Naive B cell (primary cell): ENCODE measurements at regions not wholly inside any gene's neighbourhood (a gene's known extent, or its start where the extent isn't known, plus 50 kb on each side); places are given as distances from the start of the nearest gene placed in this dataset.

Experiments
- ATAC-seq, 2 donors: fragments of 150-1000 bp; cut with Tn5 transposase; 2 replicates each; pipeline ENCODE4 v1.10.0; 2021; ENCODE audit warnings: low read depth in 2 of 2, mild to moderate bottlenecking in 2 of 2, moderate library complexity in 2 of 2
- DNase-seq: peaks from one replicate; pipeline ENCODE4 v3.0.0; 2022
- H3K27ac Mint-ChIP-seq, 6 donors: one replicate each; pipeline ENCODE4 v1.8.0; 2020 to 2022; ENCODE audit warnings: mild to moderate bottlenecking in 6 of 6, mixed read lengths in 6 of 6, moderate library complexity in 5 of 6, inconsistent platforms in 2 of 6
- H3K27me3 Mint-ChIP-seq, 3 donors: one replicate each; pipeline ENCODE4 v1.8.0; 2021 to 2022; ENCODE audit warnings: mixed read lengths in 3 of 3, mild to moderate bottlenecking in 1 of 3
- H3K36me3 Mint-ChIP-seq, 2 donors: one replicate each; pipeline ENCODE4 v1.8.0; 2020 to 2022; ENCODE audit warnings: mixed read lengths in 2 of 2, inconsistent platforms in 1 of 2, mild to moderate bottlenecking in 1 of 2
- H3K4me1 Mint-ChIP-seq, 3 donors: one replicate each; pipeline ENCODE4 v1.8.0; 2020 to 2022; ENCODE audit warnings: mixed read lengths in 3 of 3, inconsistent platforms in 1 of 3, mild to moderate bottlenecking in 1 of 3, moderate library complexity in 1 of 3
- H3K4me3 Mint-ChIP-seq, 8 donors: one replicate each; pipeline ENCODE4 v1.8.0; 2020 to 2022; ENCODE audit warnings: mild to moderate bottlenecking in 8 of 8, mixed read lengths in 8 of 8, moderate library complexity in 8 of 8, inconsistent platforms in 2 of 8
- H3K9me3 Mint-ChIP-seq, 7 donors: one replicate each; pipeline ENCODE4 v1.8.0; 2020 to 2022; ENCODE audit warnings: mixed read lengths in 7 of 7, mild to moderate bottlenecking in 5 of 7, inconsistent platforms in 2 of 7, moderate library complexity in 1 of 7

GRCh38 chr6:105940990-105941389, 145.1 kb upstream of the PRDM1 start:
- no peak for ATAC-seq
- Mint-ChIP-seq H3K27ac (no peak overlapping the region), H3K4me1 (no peaks in the 10 kb centered on the region), H3K4me3 (no peak overlapping the region), H3K9me3 (no peaks in the 10 kb centered on the region), H3K36me3 (no peaks in the 10 kb centered on the region), H3K27me3 (peaks cover 4 to 26% (median 12%) of the 10 kb centered on the region in 3 donors)
- DNase-seq, result no peak

GRCh38 chr6:105936972-105937371, 149.2 kb upstream of the PRDM1 start:
- no peaks in the 10 kb centered on the region for H3K36me3 Mint-ChIP-seq
- H3K9me3 Mint-ChIP-seq, result no peaks in the 10 kb centered on the region
- no peak overlapping the region for H3K27ac Mint-ChIP-seq
- no peaks in the 10 kb centered on the region for H3K4me1 Mint-ChIP-seq
- no peak overlapping the region for H3K4me3 Mint-ChIP-seq
- no peak for ATAC-seq
- no peak for DNase-seq
- H3K27me3 Mint-ChIP-seq, result peaks cover 0 to 8% (median 4%) of the 10 kb centered on the region in 3 donors

- no peaks in the 10 kb centered on the region for H3K36me3 Mint-ChIP-seq
- no peak for ATAC-seq
- no peaks in the 10 kb centered on the region for H3K27me3 Mint-ChIP-seq
- no peaks in the 10 kb centered on the region for H3K9me3 Mint-ChIP-seq
- no peak overlapping the region for H3K4me3 Mint-ChIP-seq
- no peak overlapping the region for H3K27ac Mint-ChIP-seq
- no peak for DNase-seq
- H3K4me1 Mint-ChIP-seq, result no peaks in the 10 kb centered on the region
Measured at GRCh38 chr6:105935416-105935815, 150.7 kb upstream of the PRDM1 start.

- Mint-ChIP-seq H3K9me3 (no peaks in the 10 kb centered on the region), H3K27ac (no peak overlapping the region), H3K36me3 (no peaks in the 10 kb centered on the region), H3K4me3 (no peak overlapping the region), H3K4me1 (no peaks in the 10 kb centered on the region), H3K27me3 (peaks cover 0 to 4% (median 0%) of the 10 kb centered on the region in 3 donors)
- DNase-seq, result no peak
- no peak for ATAC-seq
Measured at GRCh38 chr6:105934708-105935107, 151.4 kb upstream of the PRDM1 start.

- H3K9me3 Mint-ChIP-seq, result no peaks in the 10 kb centered on the region
- peaks cover 0 to 6% (median 0%) of the 10 kb centered on the region in 3 donors for H3K27me3 Mint-ChIP-seq
- H3K27ac Mint-ChIP-seq, result no peak overlapping the region
- DNase-seq, result no peak
- H3K4me1 Mint-ChIP-seq, result no peaks in the 10 kb centered on the region
- no peak overlapping the region for H3K4me3 Mint-ChIP-seq
- H3K36me3 Mint-ChIP-seq, result no peaks in the 10 kb centered on the region
- no peak for ATAC-seq
Measured at GRCh38 chr6:105932440-105932839, 153.7 kb upstream of the PRDM1 start.

- Mint-ChIP-seq H3K27ac (no peak overlapping the region), H3K27me3 (peaks cover 0 to 6% (median 0%) of the 10 kb centered on the region in 3 donors), H3K4me1 (no peaks in the 10 kb centered on the region), H3K4me3 (no peak overlapping the region), H3K36me3 (no peaks in the 10 kb centered on the region), H3K9me3 (no peaks in the 10 kb centered on the region)
- DNase-seq (no peak), ATAC-seq (no peak)
Measured at GRCh38 chr6:105929626-105930025, 156.5 kb upstream of the PRDM1 start.

- Mint-ChIP-seq H3K27ac (no peak overlapping the region), H3K27me3 (peaks cover 6 to 12% (median 6%) of the 10 kb centered on the region in 3 donors), H3K9me3 (no peaks in the 10 kb centered on the region), H3K4me1 (no peaks in the 10 kb centered on the region), H3K36me3 (no peaks in the 10 kb centered on the region), H3K4me3 (no peak overlapping the region)
- no peak for DNase-seq
- no peak for ATAC-seq
Measured at GRCh38 chr6:105926318-105926717, 159.8 kb upstream of the PRDM1 start.

GRCh38 chr6:105925706-105926105, 160.4 kb upstream of the PRDM1 start:
- peaks cover 6 to 13% (median 6%) of the 10 kb centered on the region in 3 donors for H3K27me3 Mint-ChIP-seq
- DNase-seq (no peak), ATAC-seq (no peak)
- no peak overlapping the region for H3K27ac Mint-ChIP-seq
- no peaks in the 10 kb centered on the region for H3K9me3 Mint-ChIP-seq
- H3K36me3 Mint-ChIP-seq, result no peaks in the 10 kb centered on the region
- H3K4me3 Mint-ChIP-seq, result no peak overlapping the region
- no peaks in the 10 kb centered on the region for H3K4me1 Mint-ChIP-seq

GRCh38 chr6:105921781-105922180, 164.4 kb upstream of the PRDM1 start:
- ATAC-seq, result no peak
- Mint-ChIP-seq H3K4me3 (no peak overlapping the region), H3K4me1 (no peaks in the 10 kb centered on the region), H3K36me3 (no peaks in the 10 kb centered on the region), H3K27me3 (peaks cover 5 to 22% (median 6%) of the 10 kb centered on the region in 3 donors), H3K27ac (no peak overlapping the region), H3K9me3 (no peaks in the 10 kb centered on the region)
- no peak for DNase-seq

GRCh38 chr6:105920071-105920470, 166.1 kb upstream of the PRDM1 start:
- DNase-seq, result no peak
- Mint-ChIP-seq H3K27me3 (peaks cover 5 to 22% (median 6%) of the 10 kb centered on the region in 3 donors), H3K36me3 (no peaks in the 10 kb centered on the region), H3K27ac (no peak overlapping the region), H3K4me3 (no peak overlapping the region), H3K4me1 (no peaks in the 10 kb centered on the region), H3K9me3 (no peaks in the 10 kb centered on the region)
- no peak for ATAC-seq

GRCh38 chr6:105917038-105917695, 169.0 kb upstream of the PRDM1 start:
- Mint-ChIP-seq H3K27me3 (peaks cover 5 to 18% (median 6%) of the 10 kb centered on the region in 3 donors), H3K4me1 (no peaks in the 10 kb centered on the region), H3K4me3 (no peak overlapping the region), H3K9me3 (no peaks in the 10 kb centered on the region), H3K36me3 (no peaks in the 10 kb centered on the region), H3K27ac (no peak overlapping the region)
- no peak for ATAC-seq
- no peak for DNase-seq

GRCh38 chr6:105911106-105911629, 175.0 kb upstream of the PRDM1 start:
- Mint-ChIP-seq H3K36me3 (no peaks in the 10 kb centered on the region), H3K9me3 (no peaks in the 10 kb centered on the region), H3K4me3 (peak overlapping the region in 1 of 8 donors; percentile 29), H3K27me3 (no peaks in the 10 kb centered on the region), H3K27ac (no peak overlapping the region), H3K4me1 (peaks cover 5 to 7% (median 7%) of the 10 kb centered on the region in 3 donors)
- DNase-seq (no peak), ATAC-seq (no peak)

GRCh38 chr6:105909106-105909505, 177.0 kb upstream of the PRDM1 start:
- Mint-ChIP-seq H3K9me3 (no peaks in the 10 kb centered on the region), H3K4me1 (peaks cover 5 to 7% (median 7%) of the 10 kb centered on the region in 3 donors), H3K27me3 (no peaks in the 10 kb centered on the region), H3K4me3 (peak overlapping the region in 1 of 8 donors; percentile 42), H3K27ac (no peak overlapping the region), H3K36me3 (no peaks in the 10 kb centered on the region)
- DNase-seq (no peak), ATAC-seq (no peak)

- Mint-ChIP-seq H3K4me3 (no peak overlapping the region), H3K9me3 (no peaks in the 10 kb centered on the region), H3K36me3 (no peaks in the 10 kb centered on the region), H3K27ac (peak overlapping the region in 1 of 6 donors; percentile 16), H3K27me3 (peaks cover 0 to 3% (median 0%) of the 10 kb centered on the region in 3 donors), H3K4me1 (peaks cover 5 to 7% (median 7%) of the 10 kb centered on the region in 3 donors)
- ATAC-seq (no peak), DNase-seq (no peak)
Measured at GRCh38 chr6:105907991-105908390, 178.1 kb upstream of the PRDM1 start.
